ENCODE measurements at regions not wholly inside any gene's neighbourhood (a gene's known extent, or its start where the extent isn't known, plus 50 kb on each side); places are given as distances from the start of the nearest gene placed in this dataset.

DNA sequence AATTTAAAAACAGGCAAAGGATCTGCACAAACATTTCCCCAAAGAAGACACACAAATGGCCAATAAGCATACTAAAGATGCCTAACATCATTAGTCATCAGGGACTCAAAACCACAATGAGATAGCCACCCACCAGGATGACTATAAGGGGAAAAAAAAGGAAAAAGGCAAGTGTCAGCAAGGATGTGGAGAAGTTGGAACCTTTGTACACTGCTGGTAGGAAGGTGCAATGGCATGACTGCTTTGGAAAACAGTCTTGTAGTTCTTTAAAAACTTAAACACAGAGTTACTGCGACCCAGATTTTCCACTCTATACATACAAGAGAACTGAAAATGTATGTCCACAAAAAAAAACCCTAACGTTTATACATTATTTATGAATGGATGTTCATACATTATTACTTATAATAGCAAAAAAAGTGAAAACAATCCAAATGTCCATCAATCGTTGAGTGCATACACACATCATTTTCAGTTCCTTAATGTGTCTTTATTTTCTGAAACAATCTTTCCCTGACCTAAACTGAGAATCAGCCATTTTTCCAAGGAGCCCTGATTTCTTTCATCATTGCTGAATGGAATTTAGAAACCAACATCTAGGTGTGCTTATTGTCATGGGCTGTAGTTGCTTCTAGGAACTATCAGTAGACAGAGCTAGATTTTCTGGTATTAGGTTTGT lies 64.7 kb upstream of the TLK1 start:
- DNase-seq: no peak
- Histone ChIP-seq H3K9me3 (replicated peaks; ENCODE audit: insufficient read depth, low read length) (no peaks in the 10 kb centered on the region), H3K9me2 (replicated peaks; ENCODE audit: insufficient read depth, low read length) (0 out of 2 replicates have a peak, but pooled peaks cover 4% of the 10 kb centered on the region), H3K4me1 (ENCODE audit: low read length) (no peaks in the 10 kb centered on the region), H3K4me3 (ENCODE audit: low read length) (no peak overlapping the region), H2AFZ (ENCODE audit: low read length) (no peak overlapping the region), H3F3A (ENCODE audit: insufficient read depth, low read length) (no peaks in the 10 kb centered on the region), H3K4me2 (ENCODE audit: low read depth, low read length) (no peak overlapping the region), H3K27ac (ENCODE audit: low read length) (no peak overlapping the region), H3K9ac (ENCODE audit: low read length) (no peak overlapping the region), H4K20me1 (ENCODE audit: insufficient read depth, low read length) (no peaks in the 10 kb centered on the region), H3K36me3 (replicated peaks; ENCODE audit: insufficient read depth, low read length) (no peaks in the 10 kb centered on the region), H3K27me3 (replicated peaks; ENCODE audit: insufficient read depth, low read length) (no peaks in the 10 kb centered on the region), H3K79me2 (ENCODE audit: low read length) (no peaks in the 10 kb centered on the region)
- TF ChIP-seq, protein P1, sequence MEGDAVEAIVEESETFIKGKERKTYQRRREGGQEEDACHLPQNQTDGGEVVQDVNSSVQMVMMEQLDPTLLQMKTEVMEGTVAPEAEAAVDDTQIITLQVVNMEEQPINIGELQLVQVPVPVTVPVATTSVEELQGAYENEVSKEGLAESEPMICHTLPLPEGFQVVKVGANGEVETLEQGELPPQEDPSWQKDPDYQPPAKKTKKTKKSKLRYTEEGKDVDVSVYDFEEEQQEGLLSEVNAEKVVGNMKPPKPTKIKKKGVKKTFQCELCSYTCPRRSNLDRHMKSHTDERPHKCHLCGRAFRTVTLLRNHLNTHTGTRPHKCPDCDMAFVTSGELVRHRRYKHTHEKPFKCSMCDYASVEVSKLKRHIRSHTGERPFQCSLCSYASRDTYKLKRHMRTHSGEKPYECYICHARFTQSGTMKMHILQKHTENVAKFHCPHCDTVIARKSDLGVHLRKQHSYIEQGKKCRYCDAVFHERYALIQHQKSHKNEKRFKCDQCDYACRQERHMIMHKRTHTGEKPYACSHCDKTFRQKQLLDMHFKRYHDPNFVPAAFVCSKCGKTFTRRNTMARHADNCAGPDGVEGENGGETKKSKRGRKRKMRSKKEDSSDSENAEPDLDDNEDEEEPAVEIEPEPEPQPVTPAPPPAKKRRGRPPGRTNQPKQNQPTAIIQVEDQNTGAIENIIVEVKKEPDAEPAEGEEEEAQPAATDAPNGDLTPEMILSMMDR (IDR thresholded peaks at IDR 0.05; ENCODE audit: low read length): no peak
- TF ChIP-seq EZH2 (optimal IDR thresholded peaks at IDR 0.05; ENCODE audit: low read depth, low read length) (no peak), EZH2phosphoT487 (IDR thresholded peaks at IDR 0.05; ENCODE audit: low read length) (no peak)

DNA sequence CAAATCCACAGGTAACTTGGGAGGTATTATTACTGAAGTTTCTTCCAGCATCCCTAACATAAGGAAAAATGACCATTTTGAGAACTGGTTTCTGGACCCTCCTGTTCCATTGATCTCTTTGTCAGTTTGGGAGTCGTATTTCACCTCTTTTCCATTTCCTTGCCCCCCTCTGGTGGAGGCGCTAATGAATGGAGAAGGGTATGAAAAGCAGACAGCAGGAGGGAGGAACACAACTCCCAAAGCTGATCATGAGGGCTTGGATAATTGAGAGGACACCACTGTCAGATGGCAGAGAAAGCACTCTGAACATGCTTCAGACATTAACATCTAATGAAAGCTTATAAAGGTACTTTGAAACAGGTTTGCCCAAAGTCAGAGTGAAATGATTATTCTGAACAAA lies 56.6 kb upstream of the TLK1 start:
- H3K4me1 ChIP-seq (ENCODE audit: low read length): no peaks in the 10 kb centered on the region
- no peak overlapping the region for H3K27ac ChIP-seq (ENCODE audit: low read length)
- no peaks in the 10 kb centered on the region for H3F3A ChIP-seq (ENCODE audit: insufficient read depth, low read length)
- H3K9me2 ChIP-seq (replicated peaks; ENCODE audit: insufficient read depth, low read length): no peaks in the 10 kb centered on the region
- no peak for TF ChIP-seq EZH2phosphoT487 (IDR thresholded peaks at IDR 0.05; ENCODE audit: low read length)
- TF ChIP-seq, protein P1 (IDR thresholded peaks at IDR 0.05; ENCODE audit: low read length): no peak
- TF ChIP-seq EZH2 (optimal IDR thresholded peaks at IDR 0.05; ENCODE audit: low read depth, low read length): no peak
- H3K36me3 ChIP-seq (replicated peaks; ENCODE audit: insufficient read depth, low read length): no peaks in the 10 kb centered on the region
- no peak overlapping the region for H2AFZ ChIP-seq (ENCODE audit: low read length)
- H3K9me3 ChIP-seq (replicated peaks; ENCODE audit: insufficient read depth, low read length): no peaks in the 10 kb centered on the region
- no peaks in the 10 kb centered on the region for H4K20me1 ChIP-seq (ENCODE audit: insufficient read depth, low read length)
- no peak for DNase-seq
- no peak overlapping the region for H3K9ac ChIP-seq (ENCODE audit: low read length)
- no peak overlapping the region for H3K4me3 ChIP-seq (ENCODE audit: low read length)
- no peaks in the 10 kb centered on the region for H3K27me3 ChIP-seq (replicated peaks; ENCODE audit: insufficient read depth, low read length)
- H3K79me2 ChIP-seq (ENCODE audit: low read length): no peaks in the 10 kb centered on the region
- no peak overlapping the region for H3K4me2 ChIP-seq (ENCODE audit: low read depth, low read length)

DNA sequence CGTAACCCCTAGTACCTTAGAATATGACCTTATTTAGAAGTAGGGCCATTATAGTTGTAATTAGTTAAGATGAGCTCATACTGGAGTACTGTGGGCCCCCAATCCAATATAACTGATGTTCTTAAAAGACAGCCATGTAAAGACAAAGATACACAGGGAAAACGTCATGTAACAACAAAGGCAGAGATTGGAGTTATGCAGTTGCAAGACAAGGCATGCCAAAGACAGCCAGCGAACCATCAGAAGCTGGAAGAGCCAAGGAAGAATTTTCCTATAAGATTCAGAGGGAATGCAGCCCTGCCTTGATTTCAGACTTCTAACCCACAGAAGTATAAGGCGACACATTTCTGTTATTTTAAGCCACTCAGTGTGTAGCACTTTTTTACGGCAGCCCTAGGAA lies 55.9 kb upstream of the TLK1 start:
- Histone ChIP-seq H3K27ac (ENCODE audit: low read length) (no peak overlapping the region), H3K36me3 (replicated peaks; ENCODE audit: insufficient read depth, low read length) (no peaks in the 10 kb centered on the region), H2AFZ (ENCODE audit: low read length) (no peak overlapping the region), H3K9ac (ENCODE audit: low read length) (no peak overlapping the region), H3F3A (ENCODE audit: insufficient read depth, low read length) (no peaks in the 10 kb centered on the region), H3K9me2 (replicated peaks; ENCODE audit: insufficient read depth, low read length) (no peaks in the 10 kb centered on the region), H4K20me1 (ENCODE audit: insufficient read depth, low read length) (no peaks in the 10 kb centered on the region), H3K4me3 (ENCODE audit: low read length) (no peak overlapping the region), H3K4me2 (ENCODE audit: low read depth, low read length) (no peak overlapping the region), H3K9me3 (replicated peaks; ENCODE audit: insufficient read depth, low read length) (no peaks in the 10 kb centered on the region), H3K79me2 (ENCODE audit: low read length) (no peaks in the 10 kb centered on the region), H3K4me1 (ENCODE audit: low read length) (no peaks in the 10 kb centered on the region), H3K27me3 (replicated peaks; ENCODE audit: insufficient read depth, low read length) (no peaks in the 10 kb centered on the region)
- TF ChIP-seq, protein P1 (IDR thresholded peaks at IDR 0.05; ENCODE audit: low read length): no peak
- TF ChIP-seq EZH2phosphoT487 (IDR thresholded peaks at IDR 0.05; ENCODE audit: low read length) (no peak), EZH2 (optimal IDR thresholded peaks at IDR 0.05; ENCODE audit: low read depth, low read length) (no peak)
- DNase-seq: no peak

Measured in MM.1S (cell line).